ENCODE measurements at regions not wholly inside any gene's neighbourhood (a gene's known extent, or its start where the extent isn't known, plus 50 kb on each side); places are given as distances from the start of the nearest gene placed in this dataset.

DNA sequence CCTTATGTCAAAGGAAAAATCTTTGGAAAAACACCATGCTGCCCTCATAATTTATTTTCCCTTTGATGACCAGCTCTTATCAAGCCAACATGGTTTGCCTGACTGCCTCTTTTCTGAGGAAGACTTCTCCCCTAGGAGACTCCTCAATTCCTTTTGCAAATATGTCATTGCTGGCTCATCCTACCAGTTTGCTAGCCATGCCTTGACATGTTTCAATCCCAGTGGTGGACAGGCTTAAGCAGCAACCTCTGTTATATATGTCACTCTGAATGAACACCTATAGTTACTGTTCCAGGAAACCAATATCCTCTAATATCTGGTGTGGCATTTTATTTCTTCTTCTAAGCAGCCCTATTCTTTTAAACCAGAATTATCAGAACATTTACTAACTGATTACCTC, 615.8 kb downstream of the HTR1A start:
- TF ChIP-seq CTCF (IDR thresholded peaks at IDR 0.05) (no peak), POLR2A (IDR thresholded peaks at IDR 0.05) (no peak)
